Prostate gland (tissue), 2 donors: ENCODE measurements at regions not wholly inside any gene's neighbourhood (a gene's known extent, or its start where the extent isn't known, plus 50 kb on each side); places are given as distances from the start of the nearest gene placed in this dataset.

Experiments
- DNase-seq: peaks from one replicate; pipeline ENCODE4 v3.0.0-alpha.2; 2019; ENCODE audit warnings: low spot score
- H3K27ac ChIP-seq, 2 donors: fragments of 200-600 bp; sonication (generic); 2 replicates each; pipeline ENCODE4 v1.5.1; 2017 to 2019
- H3K27me3 ChIP-seq: fragments of 200-600 bp; sonication (generic); replicated peaks from 2 replicates; pipeline ENCODE4 v1.5.1; 2019; ENCODE audit not compliant: insufficient read depth
- H3K36me3 ChIP-seq, 2 donors: fragments of 200-600 bp; sonication (generic); 1 replicate in 1 of 2; 2 replicates in 1 of 2; pipeline versions ENCODE4 v1.5.1 to v1.8.1; 2017 to 2019
- H3K4me1 ChIP-seq: fragments of 200-600 bp; sonication (generic); replicated peaks from 2 replicates; pipeline ENCODE4 v1.5.1; 2019
- H3K4me3 ChIP-seq, 2 donors: fragments of 200-600 bp; sonication (generic); 2 replicates each; pipeline ENCODE4 v1.5.1; 2017 to 2019
- H3K9me3 ChIP-seq: fragments of 200-600 bp; sonication (generic); 2 replicates; pipeline ENCODE4 v1.5.1; 2017
- POLR2A ChIP-seq: fragments of 450-650 bp; IDR thresholded peaks from one replicate; pipeline ENCODE4 v1.6.1; 2016; ENCODE audit warnings: antibody characterized with exemption, mild to moderate bottlenecking
- POLR2AphosphoS5 ChIP-seq: sonication (generic); formaldehyde crosslinking; IDR thresholded peaks from one replicate; pipeline ENCODE4 v1.6.1; 2017; ENCODE audit warnings: antibody characterized with exemption
- WGBS: methylation state at CpG from one replicate; pipeline ENCODE4 v1.1.5; 2018; 5-methylcytosine and 5-hydroxymethylcytosine counted together
- intact Hi-C: fragments of 100-400 bp; cut with DNase I; formaldehyde crosslinking; loops from one replicate; pipeline ENCODE4 v1.14.2; 2022
- TF ChIP-seq, protein P1 (sequence below), 4 experiments: fragments of 200-600 bp in 2 of 4; fragments of 450-650 bp in 2 of 4; sonication (generic) in 2 of 4; IDR thresholded peaks; 1 replicate in 3 of 4; 2 replicates in 1 of 4; pipeline ENCODE4 v1.5.1; 2016 to 2019; ENCODE audit warnings: antibody characterized with exemption in 4 of 4, mild to moderate bottlenecking in 2 of 4, moderate library complexity in 2 of 4

DNA sequence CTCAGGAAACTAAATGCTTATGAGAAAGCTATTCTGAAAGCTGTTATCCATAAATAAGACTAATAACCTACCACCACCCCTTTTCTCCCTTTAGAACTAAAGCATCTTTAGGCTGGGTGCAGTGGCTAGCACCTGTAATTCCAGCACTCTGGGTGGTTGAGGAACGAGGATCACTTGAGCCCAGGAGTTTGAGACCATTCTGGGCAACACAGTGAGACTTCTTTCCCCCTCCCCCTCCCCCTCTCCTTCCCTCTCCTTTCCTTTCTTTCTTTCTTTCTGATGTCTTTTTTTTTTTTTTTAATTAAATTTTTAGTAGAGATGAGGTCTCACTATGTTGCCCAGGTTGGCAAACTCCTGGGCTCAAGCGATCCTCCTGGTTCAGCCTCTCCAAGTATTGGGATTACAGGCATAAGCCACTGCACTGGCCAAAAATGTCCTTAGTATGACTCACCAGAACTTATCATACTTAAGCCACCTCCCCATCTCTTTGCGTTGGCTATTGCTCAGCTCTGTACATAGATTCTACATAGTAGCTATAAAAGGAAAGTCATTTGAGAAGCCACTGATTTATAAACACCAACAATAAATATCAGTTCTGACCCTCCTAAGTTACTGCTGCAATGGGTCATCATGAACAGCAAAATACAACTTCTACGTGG is 54.8 kb upstream of the SPDEF start:
- Histone ChIP-seq H3K27me3 (no peaks in the 10 kb centered on the region), H3K4me3 (no peak overlapping the region), H3K27ac (no peak overlapping the region), H3K36me3 (no peaks in the 10 kb centered on the region), H3K9me3 (no peaks in the 10 kb centered on the region), H3K4me1 (peaks cover 10% of the 10 kb centered on the region)
- WGBS, result 72% methylated on average over 4 of the region's 4 CpGs
- intact Hi-C loops, result no loop called here
- DNase-seq, result no peak
- TF ChIP-seq, protein P1, sequence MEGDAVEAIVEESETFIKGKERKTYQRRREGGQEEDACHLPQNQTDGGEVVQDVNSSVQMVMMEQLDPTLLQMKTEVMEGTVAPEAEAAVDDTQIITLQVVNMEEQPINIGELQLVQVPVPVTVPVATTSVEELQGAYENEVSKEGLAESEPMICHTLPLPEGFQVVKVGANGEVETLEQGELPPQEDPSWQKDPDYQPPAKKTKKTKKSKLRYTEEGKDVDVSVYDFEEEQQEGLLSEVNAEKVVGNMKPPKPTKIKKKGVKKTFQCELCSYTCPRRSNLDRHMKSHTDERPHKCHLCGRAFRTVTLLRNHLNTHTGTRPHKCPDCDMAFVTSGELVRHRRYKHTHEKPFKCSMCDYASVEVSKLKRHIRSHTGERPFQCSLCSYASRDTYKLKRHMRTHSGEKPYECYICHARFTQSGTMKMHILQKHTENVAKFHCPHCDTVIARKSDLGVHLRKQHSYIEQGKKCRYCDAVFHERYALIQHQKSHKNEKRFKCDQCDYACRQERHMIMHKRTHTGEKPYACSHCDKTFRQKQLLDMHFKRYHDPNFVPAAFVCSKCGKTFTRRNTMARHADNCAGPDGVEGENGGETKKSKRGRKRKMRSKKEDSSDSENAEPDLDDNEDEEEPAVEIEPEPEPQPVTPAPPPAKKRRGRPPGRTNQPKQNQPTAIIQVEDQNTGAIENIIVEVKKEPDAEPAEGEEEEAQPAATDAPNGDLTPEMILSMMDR (IDR thresholded peaks at IDR 0.05), result no peak
- TF ChIP-seq POLR2AphosphoS5, result no peak
- no peak for TF ChIP-seq POLR2A

DNA sequence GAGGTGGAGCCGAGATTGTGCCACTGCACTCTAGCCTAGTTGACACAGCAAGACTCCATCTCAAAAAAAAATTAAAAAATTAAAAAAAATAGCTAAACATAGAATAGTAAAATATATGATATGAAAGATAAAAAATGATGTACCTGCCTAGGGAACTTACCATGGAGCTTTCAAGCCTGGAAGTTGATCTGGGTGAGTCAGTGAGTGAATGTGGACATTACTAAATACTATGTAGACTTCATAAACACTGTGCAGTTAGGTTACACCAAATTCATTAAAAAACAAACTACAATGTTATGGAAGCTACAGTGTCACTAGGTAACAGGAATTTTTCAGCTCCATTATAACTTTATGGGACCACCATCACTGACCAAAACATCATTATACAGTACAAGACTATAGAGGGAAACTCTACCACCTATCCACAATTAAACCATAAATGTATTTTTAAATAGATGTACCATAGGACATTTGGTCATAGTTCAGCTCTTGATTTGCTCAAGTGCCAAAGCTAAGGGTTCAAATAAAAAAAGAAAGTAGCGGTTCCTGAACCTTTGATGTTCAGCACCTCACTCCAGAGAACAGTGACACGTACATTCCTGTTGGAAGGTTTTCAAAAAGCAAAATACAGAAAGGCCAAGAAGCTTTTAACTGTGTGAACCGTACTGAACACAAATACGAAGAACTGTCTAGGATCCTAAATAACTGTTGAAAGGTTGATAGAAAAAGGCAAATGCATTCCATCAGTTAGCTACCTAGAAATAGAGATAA is 52.4 kb upstream of the SPDEF start:
- Histone ChIP-seq H3K27ac (peak overlapping the region; percentile 67 to 76), H3K36me3 (no peaks in the 10 kb centered on the region), H3K9me3 (no peaks in the 10 kb centered on the region), H3K4me3 (no peak overlapping the region), H3K4me1 (peaks cover 10% of the 10 kb centered on the region), H3K27me3 (no peaks in the 10 kb centered on the region)
- no peak for DNase-seq
- intact Hi-C loops, result loop anchor here (5.0 to 10.0 kb wide), 4 partner anchors 81 to 411 kb away; partner anchors contain the start of genes RPS10 and SMIM29
- 38% methylated on average over 5 of the region's 5 CpGs for WGBS
- TF ChIP-seq, protein P1 (IDR thresholded peaks at IDR 0.05), result no peak
- TF ChIP-seq POLR2AphosphoS5, result no peak
- no peak for TF ChIP-seq POLR2A

DNA sequence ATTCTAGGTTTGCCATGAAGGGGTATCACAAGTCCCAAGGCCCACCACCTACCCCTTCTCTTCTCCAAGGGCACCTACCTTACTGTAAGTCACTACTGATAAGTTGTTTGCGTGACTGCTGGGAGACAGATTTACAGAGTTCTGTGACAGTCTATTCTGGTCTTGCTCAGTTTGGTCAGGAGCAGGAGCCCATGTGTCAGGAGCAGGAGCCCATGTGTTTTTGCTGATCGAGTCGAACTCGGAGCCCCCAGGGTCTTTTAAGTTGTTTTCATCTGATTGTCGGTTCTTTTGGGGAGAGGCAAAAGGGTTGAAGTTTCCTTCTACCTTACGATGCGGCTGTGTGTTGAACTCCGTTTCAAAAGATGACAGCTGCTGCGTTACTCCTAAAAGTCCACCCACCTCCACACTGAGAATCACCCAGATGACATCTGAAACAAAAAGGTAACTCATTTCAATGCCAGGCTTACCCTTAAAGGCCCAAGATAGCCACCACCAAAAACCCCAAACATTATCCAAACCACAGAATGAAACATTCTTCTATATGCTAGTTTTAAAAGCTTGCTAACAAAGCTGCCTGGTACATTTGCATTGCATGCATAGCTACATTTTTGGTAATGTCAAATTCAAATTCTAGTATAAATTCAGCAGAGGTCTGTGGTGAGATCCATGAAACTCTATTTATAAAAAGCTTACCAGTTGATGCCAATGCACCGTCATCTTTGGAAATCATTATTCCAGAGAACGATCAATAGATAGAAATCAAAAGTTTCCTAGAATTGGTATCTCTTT is 50.5 kb upstream of the SPDEF start:
- Histone ChIP-seq H3K4me1 (peaks cover 18% of the 10 kb centered on the region), H3K36me3 (no peaks in the 10 kb centered on the region), H3K27ac (no peak overlapping the region), H3K27me3 (no peaks in the 10 kb centered on the region), H3K9me3 (no peaks in the 10 kb centered on the region), H3K4me3 (no peak overlapping the region)
- TF ChIP-seq POLR2A, result no peak
- DNase-seq, result no peak
- intact Hi-C loops, result loop anchor here (5.0 to 10.0 kb wide), 4 partner anchors 79 to 409 kb away; partner anchors contain the start of genes RPS10 and SMIM29
- WGBS, result 96% methylated on average over 11 of the region's 11 CpGs
